Left ventricle myocardium inferior (tissue), 1 donor: ENCODE measurements at regions not wholly inside any gene's neighbourhood (a gene's known extent, or its start where the extent isn't known, plus 50 kb on each side); places are given as distances from the start of the nearest gene placed in this dataset.

Source experiments
- DNase-seq: peaks from one replicate; pipeline ENCODE4 v3.0.0-alpha.2; 2020
- H3K27ac ChIP-seq: fragments of 200-600 bp; replicated peaks from 2 replicates; pipeline ENCODE4 v1.8.0; 2021
- H3K27me3 ChIP-seq: fragments of 200-600 bp; 2 replicates; pipeline ENCODE4 v1.8.0; 2021; ENCODE audit warnings: low read depth
- H3K36me3 ChIP-seq: fragments of 200-600 bp; 2 replicates; pipeline ENCODE4 v1.8.0; 2021
- H3K4me1 ChIP-seq: fragments of 200-600 bp; 2 replicates; pipeline ENCODE4 v1.8.0; 2021
- H3K4me3 ChIP-seq: fragments of 200-600 bp; 2 replicates; pipeline ENCODE4 v1.8.0; 2021; ENCODE audit warnings: mild to moderate bottlenecking, moderate library complexity
- H3K9me3 ChIP-seq: fragments of 200-600 bp; replicated peaks from 2 replicates; pipeline ENCODE4 v1.8.0; 2021
- CTCF ChIP-seq: fragments of 200-600 bp; IDR thresholded peaks from 2 replicates; pipeline ENCODE4 v1.8.0; 2021; ENCODE audit warnings: antibody characterized with exemption, mild to moderate bottlenecking, borderline replicate concordance
- intact Hi-C: fragments of 100-400 bp; cut with micrococcal nuclease; formaldehyde crosslinking; loops from one replicate; pipeline ENCODE4 v1.11.0; 2022
- donor health status: DM: no; HTN: yes; CAD: no; lungs with severe emphysema.

- no peaks in the 10 kb centered on the region for H3K4me1 ChIP-seq
- H3K27me3 ChIP-seq = no peaks in the 10 kb centered on the region
- DNase-seq = no peak
- no peak for TF ChIP-seq CTCF
- no peak overlapping the region for H3K27ac ChIP-seq
- no peaks in the 10 kb centered on the region for H3K36me3 ChIP-seq
- intact Hi-C loops = no loop called here
- no peak overlapping the region for H3K4me3 ChIP-seq
- peaks cover 45% of the 10 kb centered on the region for H3K9me3 ChIP-seq
Measured at GRCh38 chr2:147712051-147712450, 132.8 kb upstream of the ACVR2A start.

- no peaks in the 10 kb centered on the region for H3K27me3 ChIP-seq
- H3K4me1 ChIP-seq = no peaks in the 10 kb centered on the region
- peaks cover 45% of the 10 kb centered on the region for H3K9me3 ChIP-seq
- TF ChIP-seq CTCF = no peak
- no peak overlapping the region for H3K4me3 ChIP-seq
- H3K36me3 ChIP-seq = no peaks in the 10 kb centered on the region
- intact Hi-C loops = no loop called here
- H3K27ac ChIP-seq = no peak overlapping the region
- DNase-seq = no peak
Measured at GRCh38 chr2:147711031-147711430, 133.8 kb upstream of the ACVR2A start.

GRCh38 chr2:147709655-147710054 is 135.2 kb upstream of the ACVR2A start:
- intact Hi-C loops = no loop called here
- no peak overlapping the region for H3K4me3 ChIP-seq

GRCh38 chr2:147703171-147703570 is 141.7 kb upstream of the ACVR2A start:
- intact Hi-C loops = no loop called here

More at GRCh38 chr2:147709655-147710054, 135.2 kb upstream of the ACVR2A start:
- Histone ChIP-seq H3K36me3 (no peaks in the 10 kb centered on the region), H3K9me3 (peaks cover 45% of the 10 kb centered on the region), H3K4me1 (no peaks in the 10 kb centered on the region), H3K27me3 (no peaks in the 10 kb centered on the region), H3K27ac (no peak overlapping the region)
- TF ChIP-seq CTCF = no peak
- no peak for DNase-seq

GRCh38 chr2:147698166-147698565 is 146.7 kb upstream of the ACVR2A start:
- no peak for TF ChIP-seq CTCF
- H3K27ac ChIP-seq = no peak overlapping the region
- intact Hi-C loops = no loop called here
- H3K27me3 ChIP-seq = no peaks in the 10 kb centered on the region
- no peaks in the 10 kb centered on the region for H3K4me1 ChIP-seq
- no peaks in the 10 kb centered on the region for H3K9me3 ChIP-seq
- no peaks in the 10 kb centered on the region for H3K36me3 ChIP-seq
- no peak for DNase-seq
- no peak overlapping the region for H3K4me3 ChIP-seq

More at GRCh38 chr2:147703171-147703570, 141.7 kb upstream of the ACVR2A start:
- Histone ChIP-seq H3K4me1 (no peaks in the 10 kb centered on the region), H3K27me3 (no peaks in the 10 kb centered on the region), H3K27ac (no peak overlapping the region), H3K4me3 (no peak overlapping the region), H3K9me3 (no peaks in the 10 kb centered on the region), H3K36me3 (no peaks in the 10 kb centered on the region)
- DNase-seq = no peak
- TF ChIP-seq CTCF = no peak

- Histone ChIP-seq H3K27me3 (no peaks in the 10 kb centered on the region), H3K9me3 (no peaks in the 10 kb centered on the region), H3K27ac (no peak overlapping the region), H3K4me1 (no peaks in the 10 kb centered on the region), H3K4me3 (no peak overlapping the region), H3K36me3 (no peaks in the 10 kb centered on the region)
- intact Hi-C loops = no loop called here
- no peak for TF ChIP-seq CTCF
- no peak for DNase-seq
Measured at GRCh38 chr2:147696426-147696825, 148.4 kb upstream of the ACVR2A start.
